ENCODE measurements at regions not wholly inside any gene's neighbourhood (a gene's known extent, or its start where the extent isn't known, plus 50 kb on each side); places are given as distances from the start of the nearest gene placed in this dataset.

- Mint-ChIP-seq H3K27me3 (no peaks in the 10 kb centered on the region), H3K4me3 (no peak overlapping the region), H3K36me3 (ENCODE audit: low read depth) (no peaks in the 10 kb centered on the region), H3K9me3 (no peaks in the 10 kb centered on the region), H3K27ac (no peak overlapping the region), H3K4me1 (no peaks in the 10 kb centered on the region)
- TF ChIP-seq, protein P1, sequence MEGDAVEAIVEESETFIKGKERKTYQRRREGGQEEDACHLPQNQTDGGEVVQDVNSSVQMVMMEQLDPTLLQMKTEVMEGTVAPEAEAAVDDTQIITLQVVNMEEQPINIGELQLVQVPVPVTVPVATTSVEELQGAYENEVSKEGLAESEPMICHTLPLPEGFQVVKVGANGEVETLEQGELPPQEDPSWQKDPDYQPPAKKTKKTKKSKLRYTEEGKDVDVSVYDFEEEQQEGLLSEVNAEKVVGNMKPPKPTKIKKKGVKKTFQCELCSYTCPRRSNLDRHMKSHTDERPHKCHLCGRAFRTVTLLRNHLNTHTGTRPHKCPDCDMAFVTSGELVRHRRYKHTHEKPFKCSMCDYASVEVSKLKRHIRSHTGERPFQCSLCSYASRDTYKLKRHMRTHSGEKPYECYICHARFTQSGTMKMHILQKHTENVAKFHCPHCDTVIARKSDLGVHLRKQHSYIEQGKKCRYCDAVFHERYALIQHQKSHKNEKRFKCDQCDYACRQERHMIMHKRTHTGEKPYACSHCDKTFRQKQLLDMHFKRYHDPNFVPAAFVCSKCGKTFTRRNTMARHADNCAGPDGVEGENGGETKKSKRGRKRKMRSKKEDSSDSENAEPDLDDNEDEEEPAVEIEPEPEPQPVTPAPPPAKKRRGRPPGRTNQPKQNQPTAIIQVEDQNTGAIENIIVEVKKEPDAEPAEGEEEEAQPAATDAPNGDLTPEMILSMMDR (IDR thresholded peaks at IDR 0.05): no peak
- ChIA-PET POLR2A (no interaction called here), CTCF (no interaction called here)
- DNase-seq (no peak), ATAC-seq (ENCODE audit: low read depth) (no peak)
- intact Hi-C loops (cut with micrococcal nuclease): no loop called here
Observed at GRCh38 chr2:220033546-220033945, 406.1 kb downstream of the SLC4A3 start.

DNA sequence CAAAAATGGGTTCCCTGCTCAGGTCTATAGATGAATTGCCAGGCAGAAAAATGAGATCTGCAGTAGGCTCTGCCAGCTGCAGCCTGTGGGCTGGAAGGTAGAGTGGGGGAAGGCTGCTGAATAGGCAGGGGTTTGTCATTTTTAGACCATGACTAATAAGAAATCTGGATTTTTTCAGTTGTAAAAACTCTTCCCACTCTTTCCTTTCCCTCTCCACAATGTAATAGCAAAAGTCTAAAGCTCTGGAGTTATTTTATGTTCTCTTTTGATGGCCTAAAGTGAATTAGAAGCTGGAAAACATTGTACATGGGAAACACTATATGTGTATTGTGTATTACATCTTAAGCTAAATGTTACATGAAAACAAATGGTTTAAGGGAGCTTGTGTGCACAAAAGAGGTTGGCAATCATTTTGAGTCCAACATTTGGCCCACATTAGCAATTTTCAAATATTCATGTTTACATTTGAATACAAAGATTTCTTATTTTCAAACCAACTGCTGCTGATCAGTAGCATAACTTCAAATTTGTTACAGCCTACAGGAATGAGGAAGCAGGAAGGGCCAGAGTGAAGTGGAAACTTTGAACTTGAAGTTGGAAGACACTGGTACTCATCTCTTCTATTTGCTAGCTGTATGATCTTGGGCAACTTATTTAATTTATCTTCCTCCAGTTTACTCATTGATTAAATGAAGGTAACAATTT is 407.1 kb downstream of the SLC4A3 start:
- H3K9me3 Mint-ChIP-seq: no peaks in the 10 kb centered on the region

DNA sequence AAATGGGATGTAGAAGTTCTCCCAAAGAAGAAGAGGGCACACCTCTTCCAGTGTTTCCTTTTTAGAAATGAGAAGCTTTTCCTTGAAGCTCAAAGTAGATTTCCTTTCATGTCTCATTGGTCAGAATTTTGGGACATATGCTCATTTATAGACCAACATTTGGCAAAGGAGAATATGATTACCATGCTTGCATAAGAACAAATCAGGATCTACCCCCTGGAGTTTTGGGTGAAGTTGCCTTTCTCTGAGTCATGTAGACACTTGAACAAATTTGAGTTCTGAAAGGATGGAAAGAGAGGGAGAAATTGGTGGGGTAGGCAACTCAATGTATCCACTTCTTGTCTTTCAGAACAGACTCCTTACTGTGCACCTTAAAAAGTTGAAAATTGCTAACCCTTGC is 409.0 kb downstream of the SLC4A3 start:
- ChIA-PET POLR2A (no interaction called here), CTCF (no interaction called here)
- DNase-seq: no peak
- intact Hi-C loops (cut with micrococcal nuclease): no loop called here
- no peaks in the 10 kb centered on the region for H3K27me3 Mint-ChIP-seq
- no peak overlapping the region for H3K27ac Mint-ChIP-seq
- ATAC-seq (ENCODE audit: low read depth): no peak
- no peaks in the 10 kb centered on the region for H3K4me1 Mint-ChIP-seq
- no peaks in the 10 kb centered on the region for H3K36me3 Mint-ChIP-seq (ENCODE audit: low read depth)
- no peak overlapping the region for H3K4me3 Mint-ChIP-seq
- H3K9me3 Mint-ChIP-seq: no peaks in the 10 kb centered on the region
- TF ChIP-seq, protein P1 (IDR thresholded peaks at IDR 0.05): no peak

More for the DNA sequence above, 407.1 kb downstream of the SLC4A3 start:
- Mint-ChIP-seq H3K27ac (no peak overlapping the region), H3K4me3 (no peak overlapping the region), H3K4me1 (no peaks in the 10 kb centered on the region), H3K36me3 (ENCODE audit: low read depth) (no peaks in the 10 kb centered on the region), H3K27me3 (no peaks in the 10 kb centered on the region)
- TF ChIP-seq, protein P1 (IDR thresholded peaks at IDR 0.05): no peak
- ATAC-seq (ENCODE audit: low read depth): no peak
- POLR2A ChIA-PET: no interaction called here
- CTCF ChIA-PET: no interaction called here
- DNase-seq: no peak
- intact Hi-C loops (cut with micrococcal nuclease): no loop called here

- TF ChIP-seq, protein P1 (IDR thresholded peaks at IDR 0.05): no peak
- intact Hi-C loops (cut with micrococcal nuclease): no loop called here
- Mint-ChIP-seq H3K9me3 (no peaks in the 10 kb centered on the region), H3K4me3 (no peak overlapping the region), H3K27ac (no peak overlapping the region), H3K36me3 (ENCODE audit: low read depth) (no peaks in the 10 kb centered on the region), H3K4me1 (no peaks in the 10 kb centered on the region), H3K27me3 (no peaks in the 10 kb centered on the region)
- ATAC-seq (ENCODE audit: low read depth): no peak
- ChIA-PET CTCF (no interaction called here), POLR2A (no interaction called here)
- no peak for DNase-seq
Observed at GRCh38 chr2:220040346-220040745, 412.9 kb downstream of the SLC4A3 start.

DNA sequence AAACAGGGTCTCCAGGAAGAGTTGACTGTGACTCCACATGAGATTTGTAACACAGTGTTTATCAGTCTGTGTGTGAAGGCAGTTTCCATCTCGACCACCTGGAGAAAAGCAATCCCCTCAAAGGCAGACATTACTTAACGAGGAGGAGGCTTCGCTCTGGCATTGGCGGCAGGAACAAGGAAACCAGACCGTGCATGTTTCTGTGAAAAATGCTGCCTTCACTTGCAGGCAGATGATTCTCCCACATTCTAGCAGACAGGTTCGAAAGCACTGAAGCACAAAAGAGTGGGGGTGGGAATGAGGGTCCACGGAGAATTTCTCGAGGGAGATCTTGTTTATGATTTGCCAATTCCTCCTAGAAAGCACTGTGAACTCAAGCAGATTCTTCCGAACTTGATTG is 414.0 kb downstream of the SLC4A3 start:
- no peak overlapping the region for H3K27ac Mint-ChIP-seq
- TF ChIP-seq, protein P1 (IDR thresholded peaks at IDR 0.05): no peak
- H3K36me3 Mint-ChIP-seq (ENCODE audit: low read depth): no peaks in the 10 kb centered on the region
- no peaks in the 10 kb centered on the region for H3K4me1 Mint-ChIP-seq
- H3K4me3 Mint-ChIP-seq: no peak overlapping the region
- ATAC-seq (ENCODE audit: low read depth): no peak
- H3K9me3 Mint-ChIP-seq: no peaks in the 10 kb centered on the region
- intact Hi-C loops (cut with micrococcal nuclease): no loop called here
- ChIA-PET POLR2A (no interaction called here), CTCF (no interaction called here)
- no peaks in the 10 kb centered on the region for H3K27me3 Mint-ChIP-seq
- no peak for DNase-seq
